ENCODE measurements at regions not wholly inside any gene's neighbourhood (a gene's known extent, or its start where the extent isn't known, plus 50 kb on each side); places are given as distances from the start of the nearest gene placed in this dataset.

DNA sequence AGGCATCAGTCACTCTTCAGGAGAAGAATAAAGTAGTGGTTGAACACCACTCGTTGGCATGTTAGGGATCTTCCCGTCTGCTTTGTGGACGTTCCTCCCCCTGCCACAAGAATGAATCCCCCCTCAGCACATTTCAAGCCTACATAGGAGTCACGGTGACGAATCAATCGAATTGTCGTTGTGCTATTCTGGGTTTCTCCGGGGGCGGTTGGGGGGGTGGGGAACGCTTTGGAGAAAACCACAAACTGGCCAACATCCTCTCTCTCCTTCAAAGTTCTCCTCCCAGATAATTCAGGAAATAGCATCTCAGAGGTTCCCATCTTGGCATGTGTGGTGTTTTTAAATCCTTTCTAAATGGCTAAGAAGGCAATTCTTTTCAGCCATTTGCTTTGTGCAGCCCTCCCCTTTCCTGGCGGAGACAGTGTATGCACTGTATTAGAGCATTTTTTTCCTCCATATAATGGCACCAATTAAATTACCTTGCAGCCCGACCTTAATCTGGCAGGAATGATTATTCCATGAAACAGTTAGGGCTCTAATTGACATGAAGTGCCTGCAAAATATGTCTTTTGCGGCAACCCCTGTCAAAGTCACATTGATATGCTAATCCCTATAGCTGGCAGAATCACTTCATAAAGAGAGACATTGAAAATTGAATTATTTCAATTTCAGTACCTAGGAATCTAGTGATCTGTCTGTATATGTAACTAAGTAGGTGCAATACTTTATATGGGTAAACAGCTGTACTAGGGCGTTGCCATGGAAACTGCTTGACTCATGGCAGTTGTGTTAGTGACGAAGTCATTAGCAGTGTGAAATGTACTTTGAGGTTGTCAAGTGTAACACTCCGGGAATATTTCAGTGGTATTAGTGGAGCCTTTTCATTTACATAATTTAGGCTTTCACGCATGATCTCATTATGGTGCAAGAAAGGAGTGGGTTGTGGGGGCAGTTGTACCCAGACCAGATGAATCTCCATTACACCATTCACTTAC lies 323.4 kb upstream of the SLC14A2 start:
- DNase-seq (ENCODE audit: low spot score): no peak
- Histone ChIP-seq H3K4me3 (no peak overlapping the region), H3K27ac (no peak overlapping the region)
- TF ChIP-seq, protein P1, sequence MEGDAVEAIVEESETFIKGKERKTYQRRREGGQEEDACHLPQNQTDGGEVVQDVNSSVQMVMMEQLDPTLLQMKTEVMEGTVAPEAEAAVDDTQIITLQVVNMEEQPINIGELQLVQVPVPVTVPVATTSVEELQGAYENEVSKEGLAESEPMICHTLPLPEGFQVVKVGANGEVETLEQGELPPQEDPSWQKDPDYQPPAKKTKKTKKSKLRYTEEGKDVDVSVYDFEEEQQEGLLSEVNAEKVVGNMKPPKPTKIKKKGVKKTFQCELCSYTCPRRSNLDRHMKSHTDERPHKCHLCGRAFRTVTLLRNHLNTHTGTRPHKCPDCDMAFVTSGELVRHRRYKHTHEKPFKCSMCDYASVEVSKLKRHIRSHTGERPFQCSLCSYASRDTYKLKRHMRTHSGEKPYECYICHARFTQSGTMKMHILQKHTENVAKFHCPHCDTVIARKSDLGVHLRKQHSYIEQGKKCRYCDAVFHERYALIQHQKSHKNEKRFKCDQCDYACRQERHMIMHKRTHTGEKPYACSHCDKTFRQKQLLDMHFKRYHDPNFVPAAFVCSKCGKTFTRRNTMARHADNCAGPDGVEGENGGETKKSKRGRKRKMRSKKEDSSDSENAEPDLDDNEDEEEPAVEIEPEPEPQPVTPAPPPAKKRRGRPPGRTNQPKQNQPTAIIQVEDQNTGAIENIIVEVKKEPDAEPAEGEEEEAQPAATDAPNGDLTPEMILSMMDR (IDR thresholded peaks at IDR 0.05): no peak

- H3K4me3 ChIP-seq: no peak overlapping the region
- DNase-seq (ENCODE audit: low spot score): no peak
- TF ChIP-seq, protein P1 (IDR thresholded peaks at IDR 0.05): no peak
- H3K27ac ChIP-seq: no peak overlapping the region
These were observed 319.9 kb upstream of the SLC14A2 start for GRCh38 chr18:45295388-45295787.

GRCh38 chr18:45298986-45299385 lies 316.3 kb upstream of the SLC14A2 start:
- no peak overlapping the region for H3K4me3 ChIP-seq
- no peak for DNase-seq (ENCODE audit: low spot score)
- H3K27ac ChIP-seq: no peak overlapping the region
- TF ChIP-seq, protein P1 (IDR thresholded peaks at IDR 0.05): no peak

- Histone ChIP-seq H3K4me3 (no peak overlapping the region), H3K27ac (no peak overlapping the region)
- no peak for DNase-seq (ENCODE audit: low spot score)
These were observed 312.2 kb upstream of the SLC14A2 start for GRCh38 chr18:45303026-45303425.

GRCh38 chr18:45304558-45304957 lies 310.7 kb upstream of the SLC14A2 start:
- DNase-seq (ENCODE audit: low spot score): no peak
- TF ChIP-seq, protein P1 (IDR thresholded peaks at IDR 0.05): no peak
- Histone ChIP-seq H3K4me3 (no peak overlapping the region), H3K27ac (no peak overlapping the region)

More at GRCh38 chr18:45303026-45303425, 312.2 kb upstream of the SLC14A2 start:
- TF ChIP-seq, protein P1 (IDR thresholded peaks at IDR 0.05): no peak

GRCh38 chr18:45312555-45313126 lies 302.6 kb upstream of the SLC14A2 start:
- Histone ChIP-seq H3K4me3 (no peak overlapping the region), H3K27ac (no peak overlapping the region)
- DNase-seq (ENCODE audit: low spot score): no peak
- TF ChIP-seq, protein P1 (IDR thresholded peaks at IDR 0.05): no peak
